ENCODE measurements at regions not wholly inside any gene's neighbourhood (a gene's known extent, or its start where the extent isn't known, plus 50 kb on each side); places are given as distances from the start of the nearest gene placed in this dataset.
"Not testable (repeated sequence)": the region's sequence is repeated elsewhere in the genome, so short reads cannot be mapped to it uniquely, and the experiment has no call there.

DNA sequence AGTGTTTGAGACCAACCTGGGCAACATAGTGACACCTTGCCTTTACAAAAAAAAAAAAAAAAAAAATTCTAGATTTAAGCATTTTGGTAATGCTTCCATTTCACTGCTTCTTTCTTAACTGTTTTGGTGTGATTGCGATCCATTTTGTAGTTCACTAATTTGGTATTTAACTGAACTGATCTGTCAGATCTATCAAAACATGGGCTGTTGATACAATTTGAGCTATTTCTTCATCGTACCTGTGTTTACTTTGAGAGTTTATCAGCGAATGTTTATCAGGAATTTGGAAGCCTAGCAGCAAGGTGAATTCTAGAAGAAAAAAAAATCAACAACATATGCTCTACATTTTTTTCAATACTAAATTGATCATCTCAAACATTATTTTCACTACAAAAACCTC is 864.9 kb upstream of the WWC1 start:
- Histone ChIP-seq H3K9me3 (ENCODE audit: control insufficient read depth, low read length) (no peaks in the 10 kb centered on the region), H3K4me3 (ENCODE audit: insufficient read depth, low read depth, low read length, poor library complexity, severe bottlenecking) (no peak overlapping the region), H3K27me3 (replicated peaks; ENCODE audit: control insufficient read depth, insufficient read depth, low read length, poor library complexity, severe bottlenecking) (no peaks in the 10 kb centered on the region), H3K4me1 (ENCODE audit: control insufficient read depth, insufficient read depth, low read length, poor library complexity, severe bottlenecking) (no peaks in the 10 kb centered on the region), H3K36me3 (ENCODE audit: control insufficient read depth, insufficient read depth, low read length) (no peaks in the 10 kb centered on the region), H3K27ac (ENCODE audit: insufficient read depth, low read length, poor library complexity, severe bottlenecking) (no peak overlapping the region)
- no peak for DNase-seq

DNA sequence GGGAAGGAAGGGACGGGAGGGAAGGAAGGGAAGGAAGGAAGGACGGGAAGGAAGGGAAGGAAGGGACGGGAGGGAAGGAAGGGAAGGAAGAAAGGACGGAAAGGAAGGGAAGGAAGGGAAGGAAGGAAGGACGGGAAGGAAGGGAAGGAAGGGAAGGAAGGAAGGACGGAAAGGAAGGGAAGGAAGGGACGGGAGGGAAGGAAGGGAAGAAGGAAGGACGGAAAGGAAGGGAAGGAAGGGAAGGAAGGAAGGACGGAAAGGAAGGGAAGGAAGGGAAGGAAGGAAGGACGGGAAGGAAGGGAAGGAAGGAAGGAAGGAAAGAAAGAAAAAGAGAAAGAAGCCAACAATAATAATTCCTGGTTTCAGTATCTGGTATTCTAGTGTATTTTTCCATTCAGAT is 863.8 kb upstream of the WWC1 start:
- DNase-seq; H3K4me3 ChIP-seq (ENCODE audit: insufficient read depth, low read depth, low read length, poor library complexity, severe bottlenecking); H3K27ac ChIP-seq (ENCODE audit: insufficient read depth, low read length, poor library complexity, severe bottlenecking); H3K27me3 ChIP-seq (replicated peaks; ENCODE audit: control insufficient read depth, insufficient read depth, low read length, poor library complexity, severe bottlenecking); H3K9me3 ChIP-seq (ENCODE audit: control insufficient read depth, low read length); H3K36me3 ChIP-seq (ENCODE audit: control insufficient read depth, insufficient read depth, low read length); H3K4me1 ChIP-seq (ENCODE audit: control insufficient read depth, insufficient read depth, low read length, poor library complexity, severe bottlenecking): not testable (repeated sequence)

- H3K27me3 ChIP-seq (replicated peaks; ENCODE audit: control insufficient read depth, insufficient read depth, low read length, poor library complexity, severe bottlenecking), result no peaks in the 10 kb centered on the region
- H3K4me3 ChIP-seq (ENCODE audit: insufficient read depth, low read depth, low read length, poor library complexity, severe bottlenecking), result no peak overlapping the region
- DNase-seq, result no peak
- no peak overlapping the region for H3K27ac ChIP-seq (ENCODE audit: insufficient read depth, low read length, poor library complexity, severe bottlenecking)
- no peaks in the 10 kb centered on the region for H3K9me3 ChIP-seq (ENCODE audit: control insufficient read depth, low read length)
- H3K4me1 ChIP-seq (ENCODE audit: control insufficient read depth, insufficient read depth, low read length, poor library complexity, severe bottlenecking), result no peaks in the 10 kb centered on the region
- H3K36me3 ChIP-seq (ENCODE audit: control insufficient read depth, insufficient read depth, low read length), result no peaks in the 10 kb centered on the region
Observed at GRCh38 chr5:167440846-167441245, 850.6 kb upstream of the WWC1 start.

GRCh38 chr5:167442922-167443321 is 848.5 kb upstream of the WWC1 start:
- no peak for DNase-seq
- H3K36me3 ChIP-seq (ENCODE audit: control insufficient read depth, insufficient read depth, low read length), result no peaks in the 10 kb centered on the region

GRCh38 chr5:167447466-167448375 is 843.7 kb upstream of the WWC1 start:
- H3K4me1 ChIP-seq (ENCODE audit: control insufficient read depth, insufficient read depth, low read length, poor library complexity, severe bottlenecking), result no peaks in the 10 kb centered on the region
- no peaks in the 10 kb centered on the region for H3K9me3 ChIP-seq (ENCODE audit: control insufficient read depth, low read length)
- H3K36me3 ChIP-seq (ENCODE audit: control insufficient read depth, insufficient read depth, low read length), result no peaks in the 10 kb centered on the region
- H3K4me3 ChIP-seq (ENCODE audit: insufficient read depth, low read depth, low read length, poor library complexity, severe bottlenecking), result no peak overlapping the region
- H3K27ac ChIP-seq (ENCODE audit: insufficient read depth, low read length, poor library complexity, severe bottlenecking), result no peak overlapping the region
- H3K27me3 ChIP-seq (replicated peaks; ENCODE audit: control insufficient read depth, insufficient read depth, low read length, poor library complexity, severe bottlenecking), result no peaks in the 10 kb centered on the region
- no peak for DNase-seq

More at GRCh38 chr5:167442922-167443321, 848.5 kb upstream of the WWC1 start:
- Histone ChIP-seq H3K27ac (ENCODE audit: insufficient read depth, low read length, poor library complexity, severe bottlenecking) (no peak overlapping the region), H3K9me3 (ENCODE audit: control insufficient read depth, low read length) (no peaks in the 10 kb centered on the region), H3K27me3 (replicated peaks; ENCODE audit: control insufficient read depth, insufficient read depth, low read length, poor library complexity, severe bottlenecking) (no peaks in the 10 kb centered on the region), H3K4me1 (ENCODE audit: control insufficient read depth, insufficient read depth, low read length, poor library complexity, severe bottlenecking) (no peaks in the 10 kb centered on the region), H3K4me3 (ENCODE audit: insufficient read depth, low read depth, low read length, poor library complexity, severe bottlenecking) (no peak overlapping the region)

GRCh38 chr5:167448376-167448775 is 843.1 kb upstream of the WWC1 start:
- no peaks in the 10 kb centered on the region for H3K27me3 ChIP-seq (replicated peaks; ENCODE audit: control insufficient read depth, insufficient read depth, low read length, poor library complexity, severe bottlenecking)
- no peak for DNase-seq
- no peak overlapping the region for H3K27ac ChIP-seq (ENCODE audit: insufficient read depth, low read length, poor library complexity, severe bottlenecking)
- H3K4me1 ChIP-seq (ENCODE audit: control insufficient read depth, insufficient read depth, low read length, poor library complexity, severe bottlenecking), result no peaks in the 10 kb centered on the region
- no peak overlapping the region for H3K4me3 ChIP-seq (ENCODE audit: insufficient read depth, low read depth, low read length, poor library complexity, severe bottlenecking)
- H3K9me3 ChIP-seq (ENCODE audit: control insufficient read depth, low read length), result no peaks in the 10 kb centered on the region
- no peaks in the 10 kb centered on the region for H3K36me3 ChIP-seq (ENCODE audit: control insufficient read depth, insufficient read depth, low read length)

- DNase-seq, result no peak
- Histone ChIP-seq H3K27me3 (replicated peaks; ENCODE audit: control insufficient read depth, insufficient read depth, low read length, poor library complexity, severe bottlenecking) (no peaks in the 10 kb centered on the region), H3K36me3 (ENCODE audit: control insufficient read depth, insufficient read depth, low read length) (no peaks in the 10 kb centered on the region), H3K4me1 (ENCODE audit: control insufficient read depth, insufficient read depth, low read length, poor library complexity, severe bottlenecking) (no peaks in the 10 kb centered on the region), H3K4me3 (ENCODE audit: insufficient read depth, low read depth, low read length, poor library complexity, severe bottlenecking) (no peak overlapping the region), H3K27ac (ENCODE audit: insufficient read depth, low read length, poor library complexity, severe bottlenecking) (no peak overlapping the region), H3K9me3 (ENCODE audit: control insufficient read depth, low read length) (no peaks in the 10 kb centered on the region)
Observed at GRCh38 chr5:167451076-167451475, 840.4 kb upstream of the WWC1 start.

DNA sequence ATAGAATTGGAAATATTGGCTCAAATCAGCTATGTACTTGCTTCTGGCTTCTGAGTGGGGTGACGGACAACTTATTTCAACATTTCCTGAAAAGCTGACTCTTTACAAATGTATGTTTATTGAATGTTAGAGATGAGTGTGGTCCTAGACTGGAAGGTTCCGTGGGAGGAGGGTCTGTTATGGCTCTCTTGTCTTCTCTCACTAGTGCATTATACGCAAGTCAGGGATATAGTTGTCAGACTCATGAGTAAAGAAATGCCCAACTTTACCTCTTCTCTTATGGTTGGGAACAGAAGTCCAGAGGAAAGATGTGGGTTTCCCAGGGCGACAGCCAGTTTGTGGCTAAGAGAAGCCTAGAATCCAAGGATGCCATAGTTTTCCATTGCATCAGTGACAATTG is 839.3 kb upstream of the WWC1 start:
- no peak for DNase-seq
- no peak overlapping the region for H3K4me3 ChIP-seq (ENCODE audit: insufficient read depth, low read depth, low read length, poor library complexity, severe bottlenecking)
- H3K9me3 ChIP-seq (ENCODE audit: control insufficient read depth, low read length), result no peaks in the 10 kb centered on the region
- H3K36me3 ChIP-seq (ENCODE audit: control insufficient read depth, insufficient read depth, low read length), result no peaks in the 10 kb centered on the region
- H3K27me3 ChIP-seq (replicated peaks; ENCODE audit: control insufficient read depth, insufficient read depth, low read length, poor library complexity, severe bottlenecking), result no peaks in the 10 kb centered on the region
- H3K4me1 ChIP-seq (ENCODE audit: control insufficient read depth, insufficient read depth, low read length, poor library complexity, severe bottlenecking), result no peaks in the 10 kb centered on the region
- H3K27ac ChIP-seq (ENCODE audit: insufficient read depth, low read length, poor library complexity, severe bottlenecking), result no peak overlapping the region

DNA sequence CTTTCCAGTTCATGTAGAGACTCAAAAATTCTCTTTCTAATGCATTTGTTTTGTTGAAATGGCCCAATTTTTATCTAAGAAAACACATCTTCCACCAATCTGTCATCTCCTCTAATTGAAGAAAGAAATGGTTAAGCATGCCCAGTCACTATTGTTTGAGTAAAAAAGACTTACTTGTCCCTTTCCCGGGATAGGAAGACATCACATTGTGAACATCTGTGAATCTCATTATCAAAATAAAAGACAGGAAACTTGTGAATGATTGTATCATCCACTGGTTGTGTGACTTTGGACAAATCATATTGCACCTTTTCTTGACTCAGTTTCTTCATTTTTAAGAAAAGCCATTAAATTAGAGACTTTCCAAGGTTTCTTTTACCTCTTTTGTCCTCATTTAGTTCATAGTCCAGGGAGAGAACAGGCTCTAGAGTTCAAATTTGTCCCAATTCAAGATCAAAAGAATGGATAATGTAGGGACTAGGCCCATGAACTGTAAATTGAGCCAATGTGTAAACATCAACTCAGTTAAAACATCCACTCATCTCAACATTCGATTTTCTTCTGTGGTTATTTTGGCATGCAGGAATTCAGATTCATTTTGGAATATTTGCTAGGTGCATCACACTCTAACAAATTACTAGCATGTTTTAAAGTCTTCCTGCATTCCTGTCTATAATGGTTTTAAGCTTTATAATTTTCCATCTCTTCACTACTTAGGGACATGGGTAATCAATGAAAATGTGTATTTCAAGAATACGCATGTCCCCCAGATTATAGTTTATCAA is 838.0 kb upstream of the WWC1 start:
- Histone ChIP-seq H3K4me3 (ENCODE audit: insufficient read depth, low read depth, low read length, poor library complexity, severe bottlenecking) (no peak overlapping the region), H3K27ac (ENCODE audit: insufficient read depth, low read length, poor library complexity, severe bottlenecking) (no peak overlapping the region), H3K27me3 (replicated peaks; ENCODE audit: control insufficient read depth, insufficient read depth, low read length, poor library complexity, severe bottlenecking) (no peaks in the 10 kb centered on the region), H3K9me3 (ENCODE audit: control insufficient read depth, low read length) (no peaks in the 10 kb centered on the region), H3K36me3 (ENCODE audit: control insufficient read depth, insufficient read depth, low read length) (no peaks in the 10 kb centered on the region), H3K4me1 (ENCODE audit: control insufficient read depth, insufficient read depth, low read length, poor library complexity, severe bottlenecking) (no peaks in the 10 kb centered on the region)
- no peak for DNase-seq

DNA sequence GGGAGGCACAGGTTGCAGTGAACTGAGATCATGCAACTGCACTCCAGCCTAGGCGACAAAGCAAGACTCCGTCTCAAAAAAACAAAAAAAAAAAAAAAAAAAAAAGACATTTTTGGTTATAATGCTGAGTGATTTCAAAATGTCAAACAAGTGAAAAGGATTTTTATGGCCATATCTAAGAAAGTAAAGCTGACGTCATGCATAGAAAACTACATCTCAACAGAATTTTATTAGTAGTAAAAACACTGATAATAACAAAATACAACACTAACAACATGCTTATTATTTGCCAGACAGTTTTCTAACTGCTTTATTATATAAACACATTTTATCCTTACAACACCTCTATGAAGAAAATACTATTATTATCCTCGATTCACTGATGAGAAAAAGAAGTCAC is 833.0 kb upstream of the WWC1 start:
- H3K4me1 ChIP-seq (ENCODE audit: control insufficient read depth, insufficient read depth, low read length, poor library complexity, severe bottlenecking), result no peaks in the 10 kb centered on the region
- no peaks in the 10 kb centered on the region for H3K27me3 ChIP-seq (replicated peaks; ENCODE audit: control insufficient read depth, insufficient read depth, low read length, poor library complexity, severe bottlenecking)
- H3K27ac ChIP-seq (ENCODE audit: insufficient read depth, low read length, poor library complexity, severe bottlenecking), result no peak overlapping the region
- no peak overlapping the region for H3K4me3 ChIP-seq (ENCODE audit: insufficient read depth, low read depth, low read length, poor library complexity, severe bottlenecking)
- no peak for DNase-seq
- no peaks in the 10 kb centered on the region for H3K36me3 ChIP-seq (ENCODE audit: control insufficient read depth, insufficient read depth, low read length)
- no peaks in the 10 kb centered on the region for H3K9me3 ChIP-seq (ENCODE audit: control insufficient read depth, low read length)

Measured in effector memory CD4-positive, alpha-beta T cell (primary cell).